Adrenal gland (tissue), 5 donors: ENCODE measurements at regions not wholly inside any gene's neighbourhood (a gene's known extent, or its start where the extent isn't known, plus 50 kb on each side); places are given as distances from the start of the nearest gene placed in this dataset.

Experiments
- POLR2A ChIP-seq, 2 donors: fragments of 450-650 bp; IDR thresholded peaks; one replicate each; pipeline ENCODE4 v1.6.1; 2017; ENCODE audit warnings: antibody characterized with exemption in 2 of 2, mild to moderate bottlenecking in 2 of 2, moderate library complexity in 1 of 2
- TF ChIP-seq, protein P1 (sequence below), 6 experiments: fragments of 450-650 bp in 4 of 6; fragments of 200-600 bp in 2 of 6; sonication (generic) in 1 of 6; IDR thresholded peaks; 1 replicate in 5 of 6; 2 replicates in 1 of 6; pipeline versions ENCODE4 v1.5.1 to v1.8.0; 2016 to 2021; ENCODE audit warnings: antibody characterized with exemption in 6 of 6, mild to moderate bottlenecking in 2 of 6, moderate library complexity in 1 of 6
- donor health status: DM: no; HTN: no; CAD: no.

DNA sequence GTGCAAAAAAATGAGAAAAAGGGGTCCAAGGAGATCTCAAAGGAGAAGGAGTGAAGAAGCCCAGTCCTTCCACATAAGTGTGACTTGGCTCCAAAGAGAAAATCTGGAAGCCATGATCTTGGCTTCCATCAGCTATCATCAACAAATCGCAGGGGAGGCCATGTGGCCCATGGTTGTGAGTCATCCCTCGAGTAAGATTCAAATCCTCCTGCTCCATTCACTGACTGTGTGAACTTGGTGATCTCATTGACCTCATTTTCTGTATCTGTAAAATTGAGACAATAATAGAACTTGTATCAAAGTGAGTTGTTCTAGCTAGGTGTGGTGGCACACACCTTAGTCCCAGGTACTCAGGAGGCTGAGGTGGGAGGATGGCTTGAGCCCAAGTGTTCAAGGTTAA is 79.1 kb upstream of the OLIG2 start:
- TF ChIP-seq, protein P1, sequence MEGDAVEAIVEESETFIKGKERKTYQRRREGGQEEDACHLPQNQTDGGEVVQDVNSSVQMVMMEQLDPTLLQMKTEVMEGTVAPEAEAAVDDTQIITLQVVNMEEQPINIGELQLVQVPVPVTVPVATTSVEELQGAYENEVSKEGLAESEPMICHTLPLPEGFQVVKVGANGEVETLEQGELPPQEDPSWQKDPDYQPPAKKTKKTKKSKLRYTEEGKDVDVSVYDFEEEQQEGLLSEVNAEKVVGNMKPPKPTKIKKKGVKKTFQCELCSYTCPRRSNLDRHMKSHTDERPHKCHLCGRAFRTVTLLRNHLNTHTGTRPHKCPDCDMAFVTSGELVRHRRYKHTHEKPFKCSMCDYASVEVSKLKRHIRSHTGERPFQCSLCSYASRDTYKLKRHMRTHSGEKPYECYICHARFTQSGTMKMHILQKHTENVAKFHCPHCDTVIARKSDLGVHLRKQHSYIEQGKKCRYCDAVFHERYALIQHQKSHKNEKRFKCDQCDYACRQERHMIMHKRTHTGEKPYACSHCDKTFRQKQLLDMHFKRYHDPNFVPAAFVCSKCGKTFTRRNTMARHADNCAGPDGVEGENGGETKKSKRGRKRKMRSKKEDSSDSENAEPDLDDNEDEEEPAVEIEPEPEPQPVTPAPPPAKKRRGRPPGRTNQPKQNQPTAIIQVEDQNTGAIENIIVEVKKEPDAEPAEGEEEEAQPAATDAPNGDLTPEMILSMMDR (IDR thresholded peaks at IDR 0.05), result no peak
- no peak for TF ChIP-seq POLR2A (IDR thresholded peaks at IDR 0.05)
